Activated CD8-positive, alpha-beta T cell treated with anti-CD3 and anti-CD28 coated beads for 36 hours (primary cell): ENCODE measurements at regions not wholly inside any gene's neighbourhood (a gene's known extent, or its start where the extent isn't known, plus 50 kb on each side); places are given as distances from the start of the nearest gene placed in this dataset.

Experiments used
- ATAC-seq: fragments of 200-7000 bp; cut with Tn5 transposase; one replicate; pipeline ENCODE4 v1.10.0; 2021; ENCODE audit warnings: mild to moderate bottlenecking, moderate library complexity
- CTCF ChIA-PET: fragments of 350-600 bp; sonication (Branson Sonifier 250); formaldehyde crosslinking; loops from one replicate; lab custom pipeline; 2021; ENCODE audit warnings: antibody characterized with exemption; lab: Charles Lee
- POLR2A ChIA-PET: fragments of 350-600 bp; sonication (Branson Sonifier 250); formaldehyde crosslinking; loops from one replicate; lab custom pipeline; 2021; ENCODE audit warnings: antibody characterized with exemption; lab: Charles Lee
- DNase-seq: peaks from one replicate; pipeline ENCODE4 v3.0.0-alpha.2; 2020
- H3K27ac Mint-ChIP-seq: one replicate; pipeline ENCODE4 v1.8.0; 2021; ENCODE audit warnings: mild to moderate bottlenecking, mixed read lengths
- H3K27me3 Mint-ChIP-seq: one replicate; pipeline ENCODE4 v1.8.0; 2021; ENCODE audit warnings: mixed read lengths
- H3K36me3 Mint-ChIP-seq: one replicate; pipeline ENCODE4 v1.8.0; 2021; ENCODE audit warnings: low read depth, mixed read lengths
- H3K4me1 Mint-ChIP-seq: one replicate; pipeline ENCODE4 v1.8.0; 2021; ENCODE audit warnings: low read depth, mixed read lengths
- H3K4me3 Mint-ChIP-seq: one replicate; pipeline ENCODE4 v1.8.0; 2021; ENCODE audit warnings: mild to moderate bottlenecking, moderate library complexity, mixed read lengths
- H3K9me3 Mint-ChIP-seq: one replicate; pipeline ENCODE4 v1.8.0; 2021; ENCODE audit warnings: mixed read lengths
- CTCF ChIP-seq: fragments of 200-600 bp; IDR thresholded peaks from one replicate; pipeline ENCODE4 v1.8.0; 2022; ENCODE audit warnings: antibody characterized with exemption, mild to moderate bottlenecking
- intact Hi-C: fragments of 100-400 bp; cut with micrococcal nuclease; formaldehyde crosslinking; loops from one replicate; pipeline ENCODE4 v1.10.0; 2022

- intact Hi-C loops = no loop called here
- no peak for TF ChIP-seq CTCF
- ChIA-PET POLR2A (no interaction called here), CTCF (no interaction called here)
- H3K9me3 Mint-ChIP-seq = peaks cover 2% of the 10 kb centered on the region
- no peak overlapping the region for H3K27ac Mint-ChIP-seq
- DNase-seq = no peak
- no peaks in the 10 kb centered on the region for H3K27me3 Mint-ChIP-seq
- H3K4me1 Mint-ChIP-seq = no peaks in the 10 kb centered on the region
- no peak overlapping the region for H3K4me3 Mint-ChIP-seq
- no peaks in the 10 kb centered on the region for H3K36me3 Mint-ChIP-seq
- no peak for ATAC-seq
These were observed 547.0 kb downstream of the ARAP2 start for GRCh38 chr4:35697210-35697736.

GRCh38 chr4:35700663-35701062, 543.7 kb downstream of the ARAP2 start:
- no peak for ATAC-seq
- Mint-ChIP-seq H3K9me3 (peaks cover 2% of the 10 kb centered on the region), H3K27me3 (no peaks in the 10 kb centered on the region), H3K4me1 (no peaks in the 10 kb centered on the region), H3K4me3 (no peak overlapping the region), H3K36me3 (no peaks in the 10 kb centered on the region), H3K27ac (no peak overlapping the region)
- CTCF ChIA-PET = no interaction called here
- POLR2A ChIA-PET = no interaction called here
- no peak for DNase-seq
- TF ChIP-seq CTCF = no peak
- intact Hi-C loops = no loop called here

GRCh38 chr4:35709080-35709479, 535.2 kb downstream of the ARAP2 start:
- no peak for TF ChIP-seq CTCF
- Mint-ChIP-seq H3K27ac (no peak overlapping the region), H3K36me3 (peaks cover 1% of the 10 kb centered on the region), H3K27me3 (no peaks in the 10 kb centered on the region), H3K4me3 (no peak overlapping the region), H3K4me1 (no peaks in the 10 kb centered on the region), H3K9me3 (peaks cover 23% of the 10 kb centered on the region)
- ChIA-PET CTCF (no interaction called here), POLR2A (no interaction called here)
- intact Hi-C loops = no loop called here
- ATAC-seq (no peak), DNase-seq (no peak)

GRCh38 chr4:35710343-35710742, 534.0 kb downstream of the ARAP2 start:
- ChIA-PET CTCF (interaction anchor here (1.2 kb wide), 1 partner anchor 15 kb away, joined by 4 read pairs; no protein-coding TSS in a partner anchor), POLR2A (no interaction called here)
- H3K4me1 Mint-ChIP-seq = no peaks in the 10 kb centered on the region
- ATAC-seq (no peak), DNase-seq (no peak)
- H3K36me3 Mint-ChIP-seq = peaks cover 1% of the 10 kb centered on the region
- no peak overlapping the region for H3K4me3 Mint-ChIP-seq
- no peak overlapping the region for H3K27ac Mint-ChIP-seq
- TF ChIP-seq CTCF = no peak
- peaks cover 32% of the 10 kb centered on the region for H3K9me3 Mint-ChIP-seq
- intact Hi-C loops = no loop called here
- H3K27me3 Mint-ChIP-seq = no peaks in the 10 kb centered on the region

- Mint-ChIP-seq H3K4me3 (no peak overlapping the region), H3K9me3 (peaks cover 32% of the 10 kb centered on the region), H3K27ac (no peak overlapping the region), H3K4me1 (no peaks in the 10 kb centered on the region), H3K27me3 (no peaks in the 10 kb centered on the region), H3K36me3 (peaks cover 1% of the 10 kb centered on the region)
- CTCF ChIA-PET = interaction anchor here (1.2 kb wide), 1 partner anchor 15 kb away, joined by 4 read pairs; no protein-coding TSS in a partner anchor
- TF ChIP-seq CTCF = no peak
- ATAC-seq = no peak
- POLR2A ChIA-PET = no interaction called here
- DNase-seq = no peak
- intact Hi-C loops = no loop called here
These were observed 533.2 kb downstream of the ARAP2 start for GRCh38 chr4:35711127-35711526.
